HFF-Myc (cell line): ENCODE measurements at regions not wholly inside any gene's neighbourhood (a gene's known extent, or its start where the extent isn't known, plus 50 kb on each side); places are given as distances from the start of the nearest gene placed in this dataset.

Source experiments
- DNase-seq: peaks from one replicate; pipeline ENCODE4 v3.0.0-alpha.2; 2011; ENCODE audit warnings: low read depth; ENCODE audit errors: extremely low read depth
- H3K4me3 ChIP-seq: replicated peaks from 2 replicates; pipeline ENCODE4 v1.5.1; 2011; ENCODE audit warnings: low read depth, mild to moderate bottlenecking, control low read depth, low read length
- CTCF ChIP-seq: IDR thresholded peaks from 2 replicates; pipeline ENCODE4 v1.5.1; 2012; ENCODE audit warnings: mild to moderate bottlenecking, low read depth, low read length, control low read depth; ENCODE audit errors: missing control alignments

DNA sequence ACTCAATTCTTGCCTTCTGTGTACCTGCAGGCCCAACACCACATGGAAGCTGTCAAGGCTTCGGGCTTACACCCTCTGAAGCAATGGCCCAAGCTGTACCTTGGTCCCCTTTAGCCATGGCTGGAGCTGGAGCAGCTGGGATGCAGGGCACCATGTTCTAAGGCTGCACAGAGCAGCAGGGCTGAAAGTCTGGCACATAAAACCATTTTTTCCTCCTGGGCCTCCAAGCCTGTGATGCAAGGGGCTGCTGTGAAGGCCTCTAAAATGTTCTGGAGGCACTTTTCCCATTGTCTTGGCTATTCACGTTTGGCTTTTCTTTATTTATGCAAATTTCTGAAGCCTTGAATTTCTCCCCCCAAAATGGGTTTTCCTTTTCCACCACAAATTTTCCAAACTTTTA is 102.1 kb upstream of the SLC5A12 start:
- no peak overlapping the region for H3K4me3 ChIP-seq
- DNase-seq: no peak
- no peak for TF ChIP-seq CTCF

DNA sequence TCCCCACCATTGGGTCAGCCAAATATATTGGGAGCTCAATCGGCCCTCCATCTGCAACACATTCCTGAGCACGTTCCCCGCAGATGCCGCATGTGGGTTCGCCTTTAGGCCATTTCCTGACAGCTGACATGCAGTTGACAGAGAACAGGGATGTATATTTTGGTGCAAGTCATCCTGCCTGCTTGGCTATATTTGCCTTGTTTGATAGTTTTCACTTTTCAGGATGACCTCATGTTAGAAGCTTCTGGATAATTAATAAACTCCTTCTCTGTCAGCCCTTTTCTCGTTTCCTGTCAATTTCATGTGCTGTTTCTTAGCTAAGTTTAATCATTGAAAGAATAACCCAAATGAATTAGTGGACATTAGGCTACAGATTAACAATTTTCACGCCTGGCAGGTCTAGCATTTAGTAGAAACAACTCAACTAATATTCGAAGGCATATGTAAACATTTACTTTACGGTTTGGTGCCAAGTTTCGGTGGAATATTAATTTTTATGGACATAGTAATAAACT is 105.8 kb upstream of the SLC5A12 start:
- H3K4me3 ChIP-seq: no peak overlapping the region
- DNase-seq: no peak
- TF ChIP-seq CTCF: no peak

GRCh38 chr11:26828288-26828687 is 106.4 kb upstream of the SLC5A12 start:
- no peak for DNase-seq
- TF ChIP-seq CTCF: no peak
- no peak overlapping the region for H3K4me3 ChIP-seq

GRCh38 chr11:26830218-26830617 is 108.4 kb upstream of the SLC5A12 start:
- no peak for TF ChIP-seq CTCF
- H3K4me3 ChIP-seq: no peak overlapping the region

DNA sequence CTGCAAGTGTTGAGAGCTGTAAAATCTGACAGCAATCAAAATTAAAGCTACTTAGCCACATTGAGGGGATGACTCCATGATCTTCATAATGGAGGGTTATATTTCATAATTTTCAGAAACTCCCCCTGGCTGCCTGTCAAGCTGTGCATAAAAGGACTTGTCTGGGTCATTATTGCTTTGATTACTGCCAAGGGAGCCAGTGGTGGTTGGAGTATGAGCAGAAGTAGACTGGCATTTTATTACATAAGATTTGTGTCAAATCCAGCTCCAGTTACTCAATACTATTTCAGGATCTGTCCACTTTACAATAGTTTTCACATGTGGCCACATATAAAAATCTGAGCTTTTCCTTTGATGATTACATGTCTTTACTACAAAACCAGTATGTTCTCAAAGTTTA is 108.9 kb upstream of the SLC5A12 start:
- DNase-seq: no peak
- no peak overlapping the region for H3K4me3 ChIP-seq
- TF ChIP-seq CTCF: no peak

More at GRCh38 chr11:26830218-26830617, 108.4 kb upstream of the SLC5A12 start:
- no peak for DNase-seq

- TF ChIP-seq CTCF: no peak
- H3K4me3 ChIP-seq: no peak overlapping the region
- no peak for DNase-seq
Measured at GRCh38 chr11:26834601-26835000, 112.7 kb upstream of the SLC5A12 start.

GRCh38 chr11:26835611-26836010 is 113.8 kb upstream of the SLC5A12 start:
- no peak for TF ChIP-seq CTCF
- no peak overlapping the region for H3K4me3 ChIP-seq
- no peak for DNase-seq
